ENCODE measurements at regions not wholly inside any gene's neighbourhood (a gene's known extent, or its start where the extent isn't known, plus 50 kb on each side); places are given as distances from the start of the nearest gene placed in this dataset.

DNA sequence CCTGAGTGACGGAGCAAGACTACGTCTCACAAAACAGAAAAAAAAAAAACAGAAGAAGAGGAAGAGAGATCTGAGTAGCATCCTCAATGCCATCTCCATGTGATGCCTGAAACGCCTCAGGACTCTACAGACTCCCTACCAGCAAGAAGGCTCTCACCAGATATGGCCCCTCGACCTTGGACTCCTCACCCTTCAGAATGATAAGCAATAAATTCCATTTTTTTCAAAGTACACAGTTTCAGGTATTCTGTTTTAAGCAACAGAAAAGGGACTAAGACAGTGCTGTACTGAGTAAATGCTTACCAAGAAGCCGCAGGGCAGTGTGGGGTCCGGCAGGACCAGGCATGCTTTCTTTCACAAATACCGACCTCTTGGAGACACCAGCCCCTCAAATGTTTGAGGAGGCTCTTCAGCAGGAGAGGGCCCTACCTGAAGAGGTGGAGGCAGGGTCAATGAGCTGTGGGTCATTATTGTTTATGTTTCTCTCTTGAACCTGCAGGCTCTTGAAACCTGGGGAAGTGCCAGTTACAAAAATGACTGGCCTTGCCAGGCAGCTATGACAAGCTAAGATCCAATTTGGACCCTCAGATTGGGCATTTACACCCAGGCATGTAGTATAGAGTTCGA lies 204.1 kb upstream of the LYZL1 start:
- intact Hi-C loops (cut with DNase I), result no loop called here
- no peaks in the 10 kb centered on the region for H3K27me3 ChIP-seq
- H3K4me3 ChIP-seq, result no peak overlapping the region
- WGBS, result 88% methylated on average over 8 of the region's 8 CpGs
- H3K36me3 ChIP-seq, result no peaks in the 10 kb centered on the region
- H3K4me1 ChIP-seq, result no peaks in the 10 kb centered on the region
- no peak overlapping the region for H3K27ac ChIP-seq (replicated peaks in 1 of 4)
- TF ChIP-seq POLR2AphosphoS5 (IDR thresholded peaks at IDR 0.05) (no peak), EP300 (IDR thresholded peaks at IDR 0.05) (no peak), POLR2A (IDR thresholded peaks at IDR 0.05; ENCODE audit: low read depth) (no peak)
- TF ChIP-seq, protein P1, sequence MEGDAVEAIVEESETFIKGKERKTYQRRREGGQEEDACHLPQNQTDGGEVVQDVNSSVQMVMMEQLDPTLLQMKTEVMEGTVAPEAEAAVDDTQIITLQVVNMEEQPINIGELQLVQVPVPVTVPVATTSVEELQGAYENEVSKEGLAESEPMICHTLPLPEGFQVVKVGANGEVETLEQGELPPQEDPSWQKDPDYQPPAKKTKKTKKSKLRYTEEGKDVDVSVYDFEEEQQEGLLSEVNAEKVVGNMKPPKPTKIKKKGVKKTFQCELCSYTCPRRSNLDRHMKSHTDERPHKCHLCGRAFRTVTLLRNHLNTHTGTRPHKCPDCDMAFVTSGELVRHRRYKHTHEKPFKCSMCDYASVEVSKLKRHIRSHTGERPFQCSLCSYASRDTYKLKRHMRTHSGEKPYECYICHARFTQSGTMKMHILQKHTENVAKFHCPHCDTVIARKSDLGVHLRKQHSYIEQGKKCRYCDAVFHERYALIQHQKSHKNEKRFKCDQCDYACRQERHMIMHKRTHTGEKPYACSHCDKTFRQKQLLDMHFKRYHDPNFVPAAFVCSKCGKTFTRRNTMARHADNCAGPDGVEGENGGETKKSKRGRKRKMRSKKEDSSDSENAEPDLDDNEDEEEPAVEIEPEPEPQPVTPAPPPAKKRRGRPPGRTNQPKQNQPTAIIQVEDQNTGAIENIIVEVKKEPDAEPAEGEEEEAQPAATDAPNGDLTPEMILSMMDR (IDR thresholded peaks at IDR 0.05), result no peak
- no peaks in the 10 kb centered on the region for H3K9me3 ChIP-seq
- DNase-seq (ENCODE audit: extremely low spot score), result no peak

GRCh38 chr10:29089091-29089490 lies 199.8 kb upstream of the LYZL1 start:
- intact Hi-C loops (cut with DNase I), result no loop called here
- Histone ChIP-seq H3K4me1 (no peaks in the 10 kb centered on the region), H3K27me3 (no peaks in the 10 kb centered on the region), H3K4me3 (no peak overlapping the region), H3K9me3 (no peaks in the 10 kb centered on the region), H3K36me3 (no peaks in the 10 kb centered on the region), H3K27ac (replicated peaks in 1 of 4) (no peak overlapping the region)
- no peak for TF ChIP-seq POLR2AphosphoS5 (IDR thresholded peaks at IDR 0.05)
- no peak for TF ChIP-seq EP300 (IDR thresholded peaks at IDR 0.05)
- TF ChIP-seq POLR2A (IDR thresholded peaks at IDR 0.05; ENCODE audit: low read depth), result no peak
- TF ChIP-seq, protein P1 (IDR thresholded peaks at IDR 0.05), result no peak
- WGBS, result 100% methylated on average over 2 of the region's 2 CpGs
- no peak for DNase-seq (ENCODE audit: extremely low spot score)

DNA sequence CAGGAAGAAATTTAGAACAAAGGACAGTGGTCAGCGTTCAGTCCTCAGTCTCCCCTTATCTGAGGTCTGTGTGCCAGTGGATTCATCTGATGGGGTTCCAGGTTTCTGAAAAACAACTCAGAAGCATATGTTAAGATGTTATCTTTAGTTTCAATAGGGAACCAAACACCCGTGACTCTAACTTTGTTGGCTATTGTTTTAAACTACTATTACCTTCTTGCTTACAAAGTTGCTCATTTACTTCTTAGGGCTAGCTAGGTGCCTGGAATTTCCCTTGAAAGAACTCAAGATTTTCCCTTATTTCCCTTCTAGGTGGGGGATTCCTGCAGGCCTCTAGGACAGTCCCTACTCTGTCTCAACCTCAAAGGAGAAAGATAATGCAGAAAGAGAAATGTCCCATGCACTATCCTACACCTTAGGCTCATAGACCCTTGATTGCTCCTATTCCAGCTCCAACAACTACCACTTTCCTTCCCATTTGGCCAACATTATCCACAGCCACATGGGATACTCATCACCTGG lies 192.5 kb upstream of the LYZL1 start:
- Histone ChIP-seq H3K4me3 (no peak overlapping the region), H3K27me3 (peaks cover 0 to 5% (median 3%) of the 10 kb centered on the region in 4 donors), H3K4me1 (no peaks in the 10 kb centered on the region), H3K27ac (replicated peaks in 1 of 4) (no peak overlapping the region), H3K36me3 (no peaks in the 10 kb centered on the region), H3K9me3 (no peaks in the 10 kb centered on the region)
- WGBS, result 63% methylated on average over 2 of the region's 2 CpGs
- intact Hi-C loops (cut with DNase I), result no loop called here
- TF ChIP-seq POLR2A (IDR thresholded peaks at IDR 0.05; ENCODE audit: low read depth), result no peak
- TF ChIP-seq, protein P1 (IDR thresholded peaks at IDR 0.05), result no peak
- TF ChIP-seq EP300 (IDR thresholded peaks at IDR 0.05), result no peak
- no peak for TF ChIP-seq POLR2AphosphoS5 (IDR thresholded peaks at IDR 0.05)
- DNase-seq (ENCODE audit: extremely low spot score), result no peak

GRCh38 chr10:29098423-29098822 lies 190.4 kb upstream of the LYZL1 start:
- Histone ChIP-seq H3K4me3 (no peak overlapping the region), H3K4me1 (no peaks in the 10 kb centered on the region), H3K27ac (replicated peaks in 1 of 4) (no peak overlapping the region), H3K27me3 (peaks cover 0 to 10% (median 3%) of the 10 kb centered on the region in 4 donors), H3K9me3 (no peaks in the 10 kb centered on the region), H3K36me3 (no peaks in the 10 kb centered on the region)
- DNase-seq (ENCODE audit: extremely low spot score), result no peak
- 83% methylated on average over 1 of the region's 1 CpG for WGBS
- TF ChIP-seq POLR2AphosphoS5 (IDR thresholded peaks at IDR 0.05), result no peak
- intact Hi-C loops (cut with DNase I), result no loop called here

- H3K27ac ChIP-seq (replicated peaks in 1 of 4), result no peak overlapping the region
- H3K36me3 ChIP-seq, result no peaks in the 10 kb centered on the region
- peaks cover 0 to 10% (median 3%) of the 10 kb centered on the region in 4 donors for H3K27me3 ChIP-seq
- no peak for DNase-seq (ENCODE audit: extremely low spot score)
- no peak overlapping the region for H3K4me3 ChIP-seq
- intact Hi-C loops (cut with DNase I), result no loop called here
- no peak for TF ChIP-seq POLR2A (IDR thresholded peaks at IDR 0.05; ENCODE audit: low read depth)
- no peak for TF ChIP-seq POLR2AphosphoS5 (IDR thresholded peaks at IDR 0.05)
- TF ChIP-seq EP300 (IDR thresholded peaks at IDR 0.05), result no peak
- 43% methylated on average over 2 of the region's 2 CpGs for WGBS
- H3K4me1 ChIP-seq, result no peaks in the 10 kb centered on the region
- H3K9me3 ChIP-seq, result no peaks in the 10 kb centered on the region
Measured at GRCh38 chr10:29099001-29099400, 189.9 kb upstream of the LYZL1 start.

DNA sequence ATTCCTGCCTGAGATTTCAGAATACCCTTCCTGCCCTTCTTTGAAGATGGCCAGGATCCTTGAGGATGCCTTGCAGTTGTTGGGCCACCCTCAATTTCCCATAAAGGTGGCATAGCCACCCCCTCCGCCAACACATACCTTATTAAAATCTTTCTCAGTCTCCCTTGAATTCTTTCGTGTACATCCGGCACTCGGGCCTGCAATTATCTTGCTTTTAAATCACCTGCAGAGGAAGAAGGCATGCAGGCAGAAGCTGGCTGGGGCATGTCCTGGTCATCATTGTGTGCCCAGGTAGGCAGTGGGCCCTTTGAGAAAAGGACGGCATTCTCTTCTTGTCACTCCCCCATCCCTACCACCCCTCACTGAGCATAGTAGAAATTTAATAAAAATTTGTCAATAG lies 189.5 kb upstream of the LYZL1 start:
- no peaks in the 10 kb centered on the region for H3K36me3 ChIP-seq
- TF ChIP-seq, protein P1 (IDR thresholded peaks at IDR 0.05), result no peak
- TF ChIP-seq EP300 (IDR thresholded peaks at IDR 0.05) (no peak), POLR2AphosphoS5 (IDR thresholded peaks at IDR 0.05) (no peak), POLR2A (IDR thresholded peaks at IDR 0.05; ENCODE audit: low read depth) (no peak)
- H3K27me3 ChIP-seq, result peaks cover 0 to 10% (median 3%) of the 10 kb centered on the region in 4 donors
- no peak overlapping the region for H3K4me3 ChIP-seq
- WGBS, result 90% methylated on average over 5 of the region's 5 CpGs
- no peaks in the 10 kb centered on the region for H3K9me3 ChIP-seq
- no peak overlapping the region for H3K27ac ChIP-seq (replicated peaks in 1 of 4)
- DNase-seq (ENCODE audit: extremely low spot score), result no peak
- intact Hi-C loops (cut with DNase I), result no loop called here
- H3K4me1 ChIP-seq, result no peaks in the 10 kb centered on the region
